Uterus (tissue), 2 donors: ENCODE measurements at regions not wholly inside any gene's neighbourhood (a gene's known extent, or its start where the extent isn't known, plus 50 kb on each side); places are given as distances from the start of the nearest gene placed in this dataset.

Source experiments
- CTCF ChIP-seq, 4 experiments: fragments of 200-600 bp in 2 of 4; fragments of 450-650 bp in 2 of 4; sonication (generic) in 2 of 4; IDR thresholded peaks; one replicate each; pipeline ENCODE4 v1.5.1; 2016 to 2019; ENCODE audit warnings: antibody characterized with exemption in 4 of 4, mild to moderate bottlenecking in 2 of 4, moderate library complexity in 1 of 4
- POLR2A ChIP-seq, 2 donors: fragments of 450-650 bp; IDR thresholded peaks; one replicate each; pipeline ENCODE4 v1.6.1; 2016; ENCODE audit warnings: antibody characterized with exemption in 2 of 2, mild to moderate bottlenecking in 1 of 2, moderate library complexity in 1 of 2

GRCh38 chr4:156459584-156459983, 505.9 kb upstream of the CTSO start:
- TF ChIP-seq POLR2A (IDR thresholded peaks at IDR 0.05) (no peak), CTCF (IDR thresholded peaks at IDR 0.05) (no peak)
